ENCODE measurements at regions not wholly inside any gene's neighbourhood (a gene's known extent, or its start where the extent isn't known, plus 50 kb on each side); places are given as distances from the start of the nearest gene placed in this dataset.

- no peak; the same call in 1 of the 2 replicates for TF ChIP-seq POLR2AphosphoS5 (IDR thresholded peaks at IDR 0.05; ENCODE audit: low read depth, low read length)
- TF ChIP-seq POLR2A (IDR thresholded peaks at IDR 0.05; ENCODE audit: borderline replicate concordance, extremely low read depth, insufficient read depth, insufficient read length) = no peak
- no peak for TF ChIP-seq MAX (IDR thresholded peaks at IDR 0.05)
- TF ChIP-seq CTCF (IDR thresholded peaks at IDR 0.05 in 2 of 3, conservative IDR thresholded peaks at IDR 0.05 in 1 of 3; ENCODE audit: borderline replicate concordance in 1 of 3, insufficient read depth in 1 of 3, low read depth in 2 of 3, low read length in 2 of 3) = no peak
- no peak for TF ChIP-seq SIN3A (IDR thresholded peaks at IDR 0.05; ENCODE audit: low read depth)
- TF ChIP-seq EZH2 (IDR thresholded peaks at IDR 0.05) = no peak
- TF ChIP-seq EZH2phosphoT487 (IDR thresholded peaks at IDR 0.05; ENCODE audit: borderline replicate concordance) = no peak
- TF ChIP-seq ZNF274 (IDR thresholded peaks at IDR 0.05; ENCODE audit: low read depth, low read length) = no peak
- peak; percentile 51 for TF ChIP-seq FOSL1 (IDR thresholded peaks at IDR 0.05; ENCODE audit: low read depth)
- peak; percentile 42; the same call in 1 of the 2 replicates for TF ChIP-seq ATF3 (IDR thresholded peaks at IDR 0.05)
- TF ChIP-seq ZFX (IDR thresholded peaks at IDR 0.05) = no peak
- TF ChIP-seq, protein P1, sequence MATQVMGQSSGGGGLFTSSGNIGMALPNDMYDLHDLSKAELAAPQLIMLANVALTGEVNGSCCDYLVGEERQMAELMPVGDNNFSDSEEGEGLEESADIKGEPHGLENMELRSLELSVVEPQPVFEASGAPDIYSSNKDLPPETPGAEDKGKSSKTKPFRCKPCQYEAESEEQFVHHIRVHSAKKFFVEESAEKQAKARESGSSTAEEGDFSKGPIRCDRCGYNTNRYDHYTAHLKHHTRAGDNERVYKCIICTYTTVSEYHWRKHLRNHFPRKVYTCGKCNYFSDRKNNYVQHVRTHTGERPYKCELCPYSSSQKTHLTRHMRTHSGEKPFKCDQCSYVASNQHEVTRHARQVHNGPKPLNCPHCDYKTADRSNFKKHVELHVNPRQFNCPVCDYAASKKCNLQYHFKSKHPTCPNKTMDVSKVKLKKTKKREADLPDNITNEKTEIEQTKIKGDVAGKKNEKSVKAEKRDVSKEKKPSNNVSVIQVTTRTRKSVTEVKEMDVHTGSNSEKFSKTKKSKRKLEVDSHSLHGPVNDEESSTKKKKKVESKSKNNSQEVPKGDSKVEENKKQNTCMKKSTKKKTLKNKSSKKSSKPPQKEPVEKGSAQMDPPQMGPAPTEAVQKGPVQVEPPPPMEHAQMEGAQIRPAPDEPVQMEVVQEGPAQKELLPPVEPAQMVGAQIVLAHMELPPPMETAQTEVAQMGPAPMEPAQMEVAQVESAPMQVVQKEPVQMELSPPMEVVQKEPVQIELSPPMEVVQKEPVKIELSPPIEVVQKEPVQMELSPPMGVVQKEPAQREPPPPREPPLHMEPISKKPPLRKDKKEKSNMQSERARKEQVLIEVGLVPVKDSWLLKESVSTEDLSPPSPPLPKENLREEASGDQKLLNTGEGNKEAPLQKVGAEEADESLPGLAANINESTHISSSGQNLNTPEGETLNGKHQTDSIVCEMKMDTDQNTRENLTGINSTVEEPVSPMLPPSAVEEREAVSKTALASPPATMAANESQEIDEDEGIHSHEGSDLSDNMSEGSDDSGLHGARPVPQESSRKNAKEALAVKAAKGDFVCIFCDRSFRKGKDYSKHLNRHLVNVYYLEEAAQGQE (IDR thresholded peaks at IDR 0.05; ENCODE audit: low read depth) = no peak
- no peak for TF ChIP-seq ZBTB33 (IDR thresholded peaks at IDR 0.05; ENCODE audit: extremely low read depth, insufficient replicate concordance, low read length)
Measured at GRCh38 chr2:193966590-193966989, 1690.4 kb upstream of the SLC39A10 start.

Data from HCT116 (cell line).